GM21737 (cell line): ENCODE measurements at regions not wholly inside any gene's neighbourhood (a gene's known extent, or its start where the extent isn't known, plus 50 kb on each side); places are given as distances from the start of the nearest gene placed in this dataset.
"Not testable (repeated sequence)": the region's sequence is repeated elsewhere in the genome, so short reads cannot be mapped to it uniquely, and the experiment has no call there.

Experiments used
- ATAC-seq: cut with Tn5 transposase; IDR thresholded peaks from one replicate; pipeline ENCODE4 v1.9.1; 2021; ENCODE audit warnings: mild to moderate bottlenecking, moderate library complexity; ENCODE audit not compliant: unreplicated experiment

- no peak for ATAC-seq
Measured at GRCh38 chr2:122743021-122743675, 987.7 kb downstream of the TSN start.

GRCh38 chr2:122745603-122746002 lies 990.2 kb downstream of the TSN start:
- ATAC-seq = no peak

GRCh38 chr2:122747670-122748069 lies 992.2 kb downstream of the TSN start:
- ATAC-seq = no peak

GRCh38 chr2:122748552-122749011 lies 993.1 kb downstream of the TSN start:
- ATAC-seq = no peak

GRCh38 chr2:122749405-122749804 lies 994.0 kb downstream of the TSN start:
- ATAC-seq = no peak

GRCh38 chr2:122750095-122750494 lies 994.6 kb downstream of the TSN start:
- no peak for ATAC-seq

- ATAC-seq = no peak
Measured at GRCh38 chr2:122750808-122751207, 995.4 kb downstream of the TSN start.

- ATAC-seq = no peak
Measured at GRCh38 chr2:122753336-122753735, 997.9 kb downstream of the TSN start.

- no peak for ATAC-seq
Measured at GRCh38 chr2:122754561-122754960, 999.1 kb downstream of the TSN start.

- ATAC-seq = no peak
Measured at GRCh38 chr2:122755281-122755780, 999.9 kb downstream of the TSN start.

- no peak for ATAC-seq
Measured at GRCh38 chr2:122758967-122759366, 1003.5 kb downstream of the TSN start.

GRCh38 chr2:122764014-122764413 lies 1008.6 kb downstream of the TSN start:
- ATAC-seq = no peak

- ATAC-seq = no peak
Measured at GRCh38 chr2:122780251-122780650, 1024.8 kb downstream of the TSN start.

- no peak for ATAC-seq
Measured at GRCh38 chr2:122794100-122794499, 1038.6 kb downstream of the TSN start.

- ATAC-seq = no peak
Measured at GRCh38 chr2:122795763-122796162, 1040.3 kb downstream of the TSN start.

GRCh38 chr2:122799391-122799790 lies 1043.9 kb downstream of the TSN start:
- ATAC-seq = no peak

GRCh38 chr2:122800781-122801180 lies 1045.3 kb downstream of the TSN start:
- ATAC-seq = no peak

GRCh38 chr2:122804494-122804893 lies 1049.0 kb downstream of the TSN start:
- ATAC-seq = no peak

- ATAC-seq = no peak
Measured at GRCh38 chr2:122805346-122805745, 1049.9 kb downstream of the TSN start.

- no peak for ATAC-seq
Measured at GRCh38 chr2:122808286-122808969, 1053.0 kb downstream of the TSN start.

- ATAC-seq = not testable (repeated sequence)
Measured at GRCh38 chr2:122812214-122812613, 1056.8 kb downstream of the TSN start.

- no peak for ATAC-seq
Measured at GRCh38 chr2:122815120-122815519, 1059.7 kb downstream of the TSN start.
